Suprapubic skin (tissue), 4 donors: ENCODE measurements at regions not wholly inside any gene's neighbourhood (a gene's known extent, or its start where the extent isn't known, plus 50 kb on each side); places are given as distances from the start of the nearest gene placed in this dataset.

ENCODE experiments used
- POLR2A ChIP-seq, 2 donors: fragments of 450-650 bp; IDR thresholded peaks; one replicate each; pipeline ENCODE4 v1.6.1; 2017; ENCODE audit warnings: antibody characterized with exemption in 2 of 2, mild to moderate bottlenecking in 2 of 2, moderate library complexity in 2 of 2
- POLR2AphosphoS5 ChIP-seq, 3 donors: sonication (generic); formaldehyde crosslinking; IDR thresholded peaks; one replicate each; pipeline ENCODE4 v1.6.1; 2017; ENCODE audit warnings: antibody characterized with exemption in 3 of 3
- TF ChIP-seq, protein P1 (sequence below), 2 donors: fragments of 200-600 bp in 1 of 2; fragments of 450-650 bp in 1 of 2; sonication (generic) in 1 of 2; IDR thresholded peaks; one replicate each; pipeline ENCODE4 v1.5.1; 2016 to 2019; ENCODE audit warnings: antibody characterized with exemption in 2 of 2, mild to moderate bottlenecking in 1 of 2, moderate library complexity in 1 of 2

DNA sequence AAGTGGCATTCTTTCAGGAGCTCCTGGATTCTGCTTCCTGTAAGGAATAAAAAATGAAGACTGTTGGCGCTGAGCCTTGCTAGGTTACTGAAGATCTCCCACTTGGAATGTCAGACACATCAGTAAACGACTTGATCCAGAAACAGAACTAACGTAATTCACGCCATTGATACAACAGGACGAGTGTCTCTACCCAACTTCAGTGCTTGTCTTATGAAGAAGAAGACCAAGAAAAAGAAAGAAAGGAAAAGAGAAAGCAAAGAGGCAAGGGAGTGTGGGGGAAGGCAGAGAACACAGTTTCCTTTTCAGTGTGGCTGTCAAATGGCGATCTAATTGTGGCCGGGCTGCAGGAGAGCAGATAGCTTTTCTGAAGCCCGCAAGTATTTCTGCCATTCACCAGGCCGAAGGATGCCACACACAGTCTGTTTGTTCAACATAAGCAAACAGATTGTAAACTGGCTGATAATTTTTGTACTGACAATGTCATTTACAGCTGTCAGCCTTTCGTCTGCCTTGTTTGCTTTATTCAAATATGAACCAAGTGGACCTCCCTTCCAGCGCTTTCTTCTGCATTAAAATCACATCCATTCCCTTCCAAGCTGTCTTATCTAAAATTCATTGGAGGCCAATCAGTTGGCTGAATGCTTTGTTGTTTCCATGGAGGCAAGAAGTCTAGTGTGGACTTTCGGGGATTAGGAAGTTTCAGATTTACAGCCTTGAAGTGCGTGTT, 180.6 kb downstream of the FOXA2 start:
- TF ChIP-seq, protein P1, sequence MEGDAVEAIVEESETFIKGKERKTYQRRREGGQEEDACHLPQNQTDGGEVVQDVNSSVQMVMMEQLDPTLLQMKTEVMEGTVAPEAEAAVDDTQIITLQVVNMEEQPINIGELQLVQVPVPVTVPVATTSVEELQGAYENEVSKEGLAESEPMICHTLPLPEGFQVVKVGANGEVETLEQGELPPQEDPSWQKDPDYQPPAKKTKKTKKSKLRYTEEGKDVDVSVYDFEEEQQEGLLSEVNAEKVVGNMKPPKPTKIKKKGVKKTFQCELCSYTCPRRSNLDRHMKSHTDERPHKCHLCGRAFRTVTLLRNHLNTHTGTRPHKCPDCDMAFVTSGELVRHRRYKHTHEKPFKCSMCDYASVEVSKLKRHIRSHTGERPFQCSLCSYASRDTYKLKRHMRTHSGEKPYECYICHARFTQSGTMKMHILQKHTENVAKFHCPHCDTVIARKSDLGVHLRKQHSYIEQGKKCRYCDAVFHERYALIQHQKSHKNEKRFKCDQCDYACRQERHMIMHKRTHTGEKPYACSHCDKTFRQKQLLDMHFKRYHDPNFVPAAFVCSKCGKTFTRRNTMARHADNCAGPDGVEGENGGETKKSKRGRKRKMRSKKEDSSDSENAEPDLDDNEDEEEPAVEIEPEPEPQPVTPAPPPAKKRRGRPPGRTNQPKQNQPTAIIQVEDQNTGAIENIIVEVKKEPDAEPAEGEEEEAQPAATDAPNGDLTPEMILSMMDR (IDR thresholded peaks at IDR 0.05): no peak
- no peak for TF ChIP-seq POLR2A (IDR thresholded peaks at IDR 0.05)
- no peak for TF ChIP-seq POLR2AphosphoS5 (IDR thresholded peaks at IDR 0.05)
